Natural killer cell (primary cell): ENCODE measurements at regions not wholly inside any gene's neighbourhood (a gene's known extent, or its start where the extent isn't known, plus 50 kb on each side); places are given as distances from the start of the nearest gene placed in this dataset.

Experiments used
- ATAC-seq, 3 donors: fragments of 150-1000 bp in 2 of 3; fragments of 200-7000 bp in 1 of 3; cut with Tn5 transposase; 1 replicate in 1 of 3; 2 replicates in 2 of 3; pipeline ENCODE4 v1.10.0; 2021; ENCODE audit warnings: mild to moderate bottlenecking in 2 of 3, moderate library complexity in 2 of 3
- DNase-seq, 2 donors: peaks; one replicate each; pipeline versions ENCODE4 v3.0.0 to v3.0.0-alpha.2; 2013 to 2021; ENCODE audit warnings: mixed read lengths in 1 of 2
- H3K27ac ChIP-seq: one replicate; pipeline ENCODE4 v1.5.1; 2013; ENCODE audit warnings: mild to moderate bottlenecking, low read length
- H3K27me3 ChIP-seq: one replicate; pipeline ENCODE4 v1.6.1; 2013; ENCODE audit warnings: low read length; ENCODE audit not compliant: control insufficient read depth, insufficient read depth
- H3K36me3 ChIP-seq: one replicate; pipeline ENCODE4 v1.6.1; 2013; ENCODE audit warnings: low read length; ENCODE audit not compliant: control insufficient read depth, insufficient read depth
- H3K4me1 ChIP-seq: one replicate; pipeline ENCODE4 v1.6.1; 2013; ENCODE audit warnings: low read length; ENCODE audit not compliant: control insufficient read depth, insufficient read depth
- H3K4me3 ChIP-seq: one replicate; pipeline ENCODE4 v1.5.1; 2013; ENCODE audit warnings: low read length
- H3K9me3 ChIP-seq: one replicate; pipeline ENCODE4 v1.6.1; 2013; ENCODE audit warnings: low read length; ENCODE audit not compliant: control insufficient read depth, insufficient read depth
- H3K27ac Mint-ChIP-seq, 2 donors: one replicate each; pipeline ENCODE4 v1.8.0; 2022; ENCODE audit warnings: mild to moderate bottlenecking in 2 of 2, mixed read lengths in 2 of 2, moderate library complexity in 1 of 2
- H3K27me3 Mint-ChIP-seq, 2 donors: one replicate each; pipeline ENCODE4 v1.8.0; 2022; ENCODE audit warnings: low read depth in 2 of 2, mixed read lengths in 2 of 2
- H3K36me3 Mint-ChIP-seq: one replicate; pipeline ENCODE4 v1.8.0; 2022; ENCODE audit warnings: mixed read lengths
- H3K4me1 Mint-ChIP-seq, 2 donors: one replicate each; pipeline ENCODE4 v1.8.0; 2022; ENCODE audit warnings: mixed read lengths in 2 of 2
- H3K4me3 Mint-ChIP-seq: one replicate; pipeline ENCODE4 v1.8.0; 2022; ENCODE audit warnings: mild to moderate bottlenecking, moderate library complexity, mixed read lengths
- H3K9me3 Mint-ChIP-seq, 2 donors: one replicate each; pipeline ENCODE4 v1.8.0; 2022; ENCODE audit warnings: mixed read lengths in 2 of 2
- CTCF ChIP-seq: fragments of 200-600 bp; IDR thresholded peaks from one replicate; pipeline ENCODE4 v1.8.0; 2022; ENCODE audit warnings: antibody characterized with exemption
- WGBS: methylation state at CpG from one replicate; pipeline ENCODE4 v1.1.7; 2013; ENCODE audit warnings: missing lambda C conversion rate; ENCODE audit not compliant: insufficient coverage; 5-methylcytosine and 5-hydroxymethylcytosine counted together
- intact Hi-C: fragments of 100-400 bp; cut with micrococcal nuclease; formaldehyde crosslinking; loops from one replicate; pipeline ENCODE4 v1.14.2; 2022

- intact Hi-C loops = no loop called here
- Histone ChIP-seq H3K27ac (no peak overlapping the region), H3K4me3 (no peak overlapping the region), H3K9me3 (no peaks in the 10 kb centered on the region), H3K36me3 (no peaks in the 10 kb centered on the region), H3K4me1 (no peaks in the 10 kb centered on the region), H3K27me3 (no peaks in the 10 kb centered on the region)
- Mint-ChIP-seq H3K36me3 (no peaks in the 10 kb centered on the region), H3K27ac (no peak overlapping the region), H3K4me3 (no peak overlapping the region), H3K27me3 (peaks cover 12 to 19% of the 10 kb centered on the region in 2 donors), H3K9me3 (no peaks in the 10 kb centered on the region), H3K4me1 (no peaks in the 10 kb centered on the region)
- ATAC-seq = no peak
- TF ChIP-seq CTCF = no peak
- no peak for DNase-seq
- WGBS = 63% methylated on average over 3 of the region's 3 CpGs
Observed at GRCh38 chr17:36837939-36838272, 99.4 kb upstream of the LHX1 start.

DNA sequence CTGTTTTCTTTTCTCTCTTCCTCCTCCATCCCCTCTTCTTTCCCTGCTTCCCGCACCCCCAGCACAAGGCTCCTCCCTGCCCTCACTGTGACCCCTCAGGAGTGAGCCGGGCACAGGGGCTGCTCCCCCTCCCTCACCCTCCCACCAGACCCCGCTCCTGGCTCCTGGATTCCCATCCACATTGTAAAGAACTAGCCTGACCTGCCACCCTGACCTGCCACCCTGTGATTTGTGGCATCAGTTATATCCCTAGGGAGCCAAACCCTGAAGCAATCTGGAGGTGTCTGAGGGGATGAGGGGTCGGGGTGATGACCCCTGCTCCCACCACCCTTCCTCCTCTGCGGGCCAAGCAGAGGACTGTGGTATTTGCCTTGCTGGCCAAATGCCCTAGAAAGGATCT lies 98.0 kb upstream of the LHX1 start:
- H3K27me3 Mint-ChIP-seq = peaks cover 21 to 24% of the 10 kb centered on the region in 2 donors
- intact Hi-C loops = no loop called here
- no peak for ATAC-seq

GRCh38 chr17:36840796-36841195 lies 96.5 kb upstream of the LHX1 start:
- no peaks in the 10 kb centered on the region for H3K9me3 Mint-ChIP-seq
- peaks cover 31 to 33% of the 10 kb centered on the region in 2 donors for H3K27me3 Mint-ChIP-seq
- H3K27ac Mint-ChIP-seq = no peak overlapping the region
- H3K4me3 Mint-ChIP-seq = no peak overlapping the region
- intact Hi-C loops = no loop called here
- Histone ChIP-seq H3K4me1 (no peaks in the 10 kb centered on the region), H3K27me3 (peaks cover 3% of the 10 kb centered on the region), H3K27ac (no peak overlapping the region), H3K36me3 (no peaks in the 10 kb centered on the region), H3K4me3 (no peak overlapping the region), H3K9me3 (no peaks in the 10 kb centered on the region)
- TF ChIP-seq CTCF = no peak
- H3K4me1 Mint-ChIP-seq = no peaks in the 10 kb centered on the region
- WGBS = 72% methylated on average over 1 of the region's 1 CpG
- ATAC-seq (no peak), DNase-seq (no peak)
- H3K36me3 Mint-ChIP-seq = no peaks in the 10 kb centered on the region

More for the DNA sequence above, 98.0 kb upstream of the LHX1 start:
- Mint-ChIP-seq H3K9me3 (no peaks in the 10 kb centered on the region), H3K4me3 (no peak overlapping the region), H3K4me1 (no peaks in the 10 kb centered on the region), H3K27ac (no peak overlapping the region), H3K36me3 (no peaks in the 10 kb centered on the region)
- no peak for TF ChIP-seq CTCF
- H3K9me3 ChIP-seq = no peaks in the 10 kb centered on the region
- no peak overlapping the region for H3K27ac ChIP-seq
- no peaks in the 10 kb centered on the region for H3K27me3 ChIP-seq
- no peak overlapping the region for H3K4me3 ChIP-seq
- H3K4me1 ChIP-seq = no peaks in the 10 kb centered on the region
- H3K36me3 ChIP-seq = no peaks in the 10 kb centered on the region
- DNase-seq = no peak
- WGBS = 64% methylated on average over 5 of the region's 5 CpGs

DNA sequence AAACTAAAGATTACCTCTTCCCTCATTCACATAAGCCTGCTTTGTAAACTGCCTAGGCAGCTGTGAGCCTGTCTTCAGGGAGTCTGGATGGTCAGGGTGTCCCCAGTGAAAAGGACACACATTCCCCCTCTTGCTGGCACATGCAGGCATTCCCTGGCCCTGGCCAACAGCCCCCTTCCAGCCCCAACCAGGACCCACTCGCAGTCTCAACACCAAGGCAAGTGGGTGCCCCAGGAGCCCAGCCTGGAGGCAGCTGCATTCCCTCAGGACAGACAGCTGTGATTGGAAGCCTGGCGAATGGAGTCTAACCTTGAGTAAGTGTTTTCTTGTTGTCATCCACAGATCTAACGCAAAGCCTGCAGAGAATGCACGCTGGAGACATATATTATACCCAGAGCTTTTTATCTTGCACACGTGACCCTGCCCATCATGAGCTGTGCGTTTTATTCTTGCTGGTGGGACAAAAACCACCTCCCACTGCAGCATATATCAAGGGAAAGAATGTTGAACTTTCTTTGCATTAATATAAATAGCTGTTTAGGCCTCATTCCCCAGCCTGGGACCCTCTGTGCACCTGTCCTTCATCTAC lies 95.0 kb upstream of the LHX1 start:
- Mint-ChIP-seq H3K9me3 (no peaks in the 10 kb centered on the region), H3K4me1 (no peaks in the 10 kb centered on the region), H3K27me3 (peaks cover 33 to 36% of the 10 kb centered on the region in 2 donors), H3K36me3 (no peaks in the 10 kb centered on the region), H3K4me3 (no peak overlapping the region), H3K27ac (no peak overlapping the region)
- ATAC-seq = no peak
- no peak for DNase-seq
- H3K27me3 ChIP-seq = peaks cover 5% of the 10 kb centered on the region
- no peak overlapping the region for H3K4me3 ChIP-seq
- no peaks in the 10 kb centered on the region for H3K4me1 ChIP-seq
- H3K9me3 ChIP-seq = no peaks in the 10 kb centered on the region
- no peak for TF ChIP-seq CTCF
- H3K27ac ChIP-seq = no peak overlapping the region
- H3K36me3 ChIP-seq = no peaks in the 10 kb centered on the region
- intact Hi-C loops = no loop called here
- WGBS = 73% methylated on average over 6 of the region's 6 CpGs
